ENCODE measurements at regions not wholly inside any gene's neighbourhood (a gene's known extent, or its start where the extent isn't known, plus 50 kb on each side); places are given as distances from the start of the nearest gene placed in this dataset.

DNA sequence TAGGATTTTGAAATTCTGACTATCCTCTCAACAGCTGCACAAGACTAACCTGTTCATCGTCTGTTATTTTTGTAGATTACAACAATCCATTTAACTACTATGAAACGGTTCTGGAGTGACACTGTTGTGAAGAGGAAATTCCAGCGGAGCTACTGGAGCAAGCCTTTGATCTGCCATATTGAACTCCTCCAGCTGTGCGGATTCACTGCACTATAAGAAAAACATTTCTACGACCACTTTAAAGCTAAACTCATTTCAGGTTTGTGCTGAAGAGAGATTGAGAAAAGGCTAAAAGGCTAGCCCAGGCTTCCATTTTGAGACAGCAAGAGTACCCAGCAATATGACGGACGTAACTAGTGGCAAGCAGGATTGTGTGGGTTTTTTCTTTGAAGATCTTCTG, 104.9 kb upstream of the ANKH start:
- TF ChIP-seq CTCF (IDR thresholded peaks at IDR 0.05), result no peak
- no peak for TF ChIP-seq MXI1 (IDR thresholded peaks at IDR 0.05; ENCODE audit: low read depth, low read length)
- no peak for TF ChIP-seq NFIC (IDR thresholded peaks at IDR 0.05; ENCODE audit: borderline replicate concordance)
- TF ChIP-seq EP300 (IDR thresholded peaks at IDR 0.05; ENCODE audit: borderline replicate concordance in 1 of 2, low read depth in 1 of 2, low read length in 1 of 2), result no peak
- TF ChIP-seq PBX3 (IDR thresholded peaks at IDR 0.05), result no peak
- TF ChIP-seq RCOR1 (IDR thresholded peaks at IDR 0.05; ENCODE audit: low read length), result no peak
- no peak for TF ChIP-seq CHD2 (IDR thresholded peaks at IDR 0.05; ENCODE audit: low read length, partially characterized antibody)

Data from SK-N-SH (cell line).